GM21786 (cell line): ENCODE measurements at regions not wholly inside any gene's neighbourhood (a gene's known extent, or its start where the extent isn't known, plus 50 kb on each side); places are given as distances from the start of the nearest gene placed in this dataset.

Source experiments
- ATAC-seq: cut with Tn5 transposase; IDR thresholded peaks from one replicate; pipeline ENCODE4 v1.9.1; 2021; ENCODE audit not compliant: unreplicated experiment

GRCh38 chr5:62727861-62728260 is 149.2 kb downstream of the LRRC70 start:
- no peak for ATAC-seq

GRCh38 chr5:62727184-62727583 is 148.6 kb downstream of the LRRC70 start:
- ATAC-seq = no peak

GRCh38 chr5:62722360-62722759 is 143.7 kb downstream of the LRRC70 start:
- no peak for ATAC-seq

- ATAC-seq = peak; percentile 96
Measured at GRCh38 chr5:62720031-62720441, 141.4 kb downstream of the LRRC70 start.

- ATAC-seq = no peak
Measured at GRCh38 chr5:62719061-62719720, 140.6 kb downstream of the LRRC70 start.

- ATAC-seq = no peak
Measured at GRCh38 chr5:62718324-62718723, 139.7 kb downstream of the LRRC70 start.

GRCh38 chr5:62717301-62717933 is 138.8 kb downstream of the LRRC70 start:
- ATAC-seq = no peak

GRCh38 chr5:62714296-62714695 is 135.7 kb downstream of the LRRC70 start:
- ATAC-seq = no peak

GRCh38 chr5:62708481-62709325 is 130.1 kb downstream of the LRRC70 start:
- no peak for ATAC-seq

- no peak for ATAC-seq
Measured at GRCh38 chr5:62707563-62707962, 128.9 kb downstream of the LRRC70 start.

GRCh38 chr5:62707131-62707530 is 128.5 kb downstream of the LRRC70 start:
- ATAC-seq = no peak

- ATAC-seq = no peak
Measured at GRCh38 chr5:62705022-62705421, 126.4 kb downstream of the LRRC70 start.

- no peak for ATAC-seq
Measured at GRCh38 chr5:62702126-62702525, 123.5 kb downstream of the LRRC70 start.

- no peak for ATAC-seq
Measured at GRCh38 chr5:62701036-62701435, 122.4 kb downstream of the LRRC70 start.

GRCh38 chr5:62698756-62699155 is 120.1 kb downstream of the LRRC70 start:
- no peak for ATAC-seq

- no peak for ATAC-seq
Measured at GRCh38 chr5:62695274-62695673, 116.7 kb downstream of the LRRC70 start.

GRCh38 chr5:62692946-62693713 is 114.5 kb downstream of the LRRC70 start:
- no peak for ATAC-seq

- ATAC-seq = no peak
Measured at GRCh38 chr5:62691946-62692345, 113.3 kb downstream of the LRRC70 start.

- ATAC-seq = no peak
Measured at GRCh38 chr5:62690421-62690820, 111.8 kb downstream of the LRRC70 start.

- ATAC-seq = peak; percentile 45
Measured at GRCh38 chr5:62689599-62690368, 111.2 kb downstream of the LRRC70 start.
